Omental fat pad (tissue), 3 donors: ENCODE measurements at regions not wholly inside any gene's neighbourhood (a gene's known extent, or its start where the extent isn't known, plus 50 kb on each side); places are given as distances from the start of the nearest gene placed in this dataset.

Experiments used
- ATAC-seq: fragments of 150-250 bp; one replicate; pipeline ENCODE4 v1.9.1; 2016; ENCODE audit warnings: mild to moderate bottlenecking, moderate library complexity; ENCODE audit not compliant: low FRiP score
- DNase-seq: peaks from one replicate; pipeline ENCODE4 v3.0.0-alpha.2; 2019; ENCODE audit warnings: low spot score
- TF ChIP-seq, protein P1 (sequence below), 3 donors: fragments of 450-650 bp; IDR thresholded peaks; one replicate each; pipeline ENCODE4 v1.5.1; 2016 to 2017; ENCODE audit warnings: antibody characterized with exemption in 3 of 3, mild to moderate bottlenecking in 3 of 3, moderate library complexity in 2 of 3

DNA sequence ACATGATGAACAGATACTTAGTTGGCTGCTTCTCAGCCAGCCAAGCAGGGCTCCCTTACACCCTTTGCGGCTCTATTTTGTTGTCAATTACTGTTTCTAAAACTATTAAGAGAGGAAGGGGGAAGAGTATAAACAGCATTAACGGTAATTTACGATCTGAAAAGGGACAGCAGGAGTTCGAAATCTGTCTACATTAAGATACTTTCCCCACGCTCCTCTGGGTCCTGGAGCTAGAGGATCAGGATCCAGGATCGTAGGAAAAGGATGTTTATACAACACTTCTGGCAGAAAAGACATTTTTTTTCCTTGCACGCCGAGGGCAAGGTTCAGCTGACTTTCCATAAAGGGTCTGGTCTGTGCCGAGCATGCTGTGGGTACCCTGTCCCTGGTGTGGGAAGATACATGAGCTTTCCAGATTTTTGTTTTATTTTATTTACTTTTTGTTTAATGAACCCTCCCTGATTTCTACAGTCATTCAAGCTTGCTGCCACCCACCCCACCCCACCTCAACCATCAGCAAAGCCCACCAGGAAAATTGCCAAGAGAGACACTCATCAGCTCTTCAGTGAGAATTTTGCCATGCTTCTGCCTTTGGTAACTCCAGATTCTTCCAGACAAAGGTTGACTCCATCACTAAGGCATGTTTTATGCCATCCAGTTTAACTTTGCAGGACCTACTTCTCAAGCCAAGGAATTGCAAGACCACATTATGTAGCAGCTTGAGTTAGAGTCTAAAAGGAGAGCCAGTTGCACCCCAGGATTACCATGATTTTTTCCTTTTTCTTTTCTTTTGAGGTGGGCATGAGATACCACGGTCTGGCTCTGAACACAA, 188.1 kb downstream of the QDPR start:
- DNase-seq, result no peak
- ATAC-seq, result no peak
- TF ChIP-seq, protein P1, sequence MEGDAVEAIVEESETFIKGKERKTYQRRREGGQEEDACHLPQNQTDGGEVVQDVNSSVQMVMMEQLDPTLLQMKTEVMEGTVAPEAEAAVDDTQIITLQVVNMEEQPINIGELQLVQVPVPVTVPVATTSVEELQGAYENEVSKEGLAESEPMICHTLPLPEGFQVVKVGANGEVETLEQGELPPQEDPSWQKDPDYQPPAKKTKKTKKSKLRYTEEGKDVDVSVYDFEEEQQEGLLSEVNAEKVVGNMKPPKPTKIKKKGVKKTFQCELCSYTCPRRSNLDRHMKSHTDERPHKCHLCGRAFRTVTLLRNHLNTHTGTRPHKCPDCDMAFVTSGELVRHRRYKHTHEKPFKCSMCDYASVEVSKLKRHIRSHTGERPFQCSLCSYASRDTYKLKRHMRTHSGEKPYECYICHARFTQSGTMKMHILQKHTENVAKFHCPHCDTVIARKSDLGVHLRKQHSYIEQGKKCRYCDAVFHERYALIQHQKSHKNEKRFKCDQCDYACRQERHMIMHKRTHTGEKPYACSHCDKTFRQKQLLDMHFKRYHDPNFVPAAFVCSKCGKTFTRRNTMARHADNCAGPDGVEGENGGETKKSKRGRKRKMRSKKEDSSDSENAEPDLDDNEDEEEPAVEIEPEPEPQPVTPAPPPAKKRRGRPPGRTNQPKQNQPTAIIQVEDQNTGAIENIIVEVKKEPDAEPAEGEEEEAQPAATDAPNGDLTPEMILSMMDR (IDR thresholded peaks at IDR 0.05), result no peak

DNA sequence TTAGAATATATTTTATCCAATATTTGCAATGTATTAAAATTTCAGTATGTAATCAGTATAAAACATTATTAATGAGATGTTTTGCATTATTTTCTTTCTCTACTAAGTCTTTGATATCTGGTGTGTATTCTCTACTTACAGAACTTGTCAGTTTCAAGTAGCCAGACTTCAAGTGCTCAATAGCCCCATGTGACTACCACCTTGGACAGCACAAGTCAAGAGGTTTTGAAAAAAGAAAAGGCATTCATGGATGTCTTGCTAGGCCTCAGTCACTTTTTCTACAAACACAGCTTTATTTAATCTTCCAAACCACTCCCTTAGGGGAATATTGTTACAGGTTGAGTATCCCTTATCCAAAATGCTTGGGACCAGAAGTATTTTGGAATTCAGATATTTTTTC, 189.4 kb downstream of the QDPR start:
- ATAC-seq, result no peak
- TF ChIP-seq, protein P1 (IDR thresholded peaks at IDR 0.05), result no peak
- DNase-seq, result no peak

DNA sequence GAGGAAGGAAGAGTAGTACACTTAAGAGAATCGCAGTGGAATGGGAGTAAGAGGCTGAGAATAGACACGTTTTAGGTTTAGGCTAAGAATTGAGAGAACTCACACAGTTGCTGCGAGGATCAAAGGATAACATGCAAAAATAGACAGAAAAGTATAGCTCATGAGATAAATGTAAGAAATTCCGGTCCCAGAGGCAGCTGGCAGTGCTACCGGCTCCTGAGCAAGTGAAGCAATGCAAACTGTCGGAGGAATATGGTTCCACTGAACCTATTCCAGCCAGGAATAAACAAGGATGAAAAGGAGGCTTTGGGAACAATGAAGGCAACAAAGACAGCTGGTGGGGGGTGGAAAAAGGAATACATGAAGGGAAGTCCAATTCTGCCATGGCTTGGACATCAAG, 191.8 kb downstream of the QDPR start:
- no peak for ATAC-seq
- no peak for DNase-seq

DNA sequence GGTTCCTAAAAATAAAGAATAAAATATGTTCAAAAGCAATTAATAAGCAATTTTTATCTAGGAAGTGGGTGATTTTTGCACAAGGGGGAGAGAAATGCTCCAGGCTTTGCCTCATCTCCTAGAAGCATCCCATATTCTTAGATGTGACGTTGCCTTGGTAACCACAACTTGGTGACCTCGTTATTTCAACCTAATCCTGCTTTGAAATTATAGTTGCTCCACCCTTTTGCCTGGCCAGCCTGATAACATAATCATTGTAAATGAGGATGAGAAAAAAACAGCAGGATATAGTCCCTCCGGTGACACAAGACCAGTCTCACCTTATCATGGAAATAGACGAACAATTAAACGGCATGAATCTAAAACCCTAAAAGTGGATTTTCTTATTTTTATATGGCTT, 194.4 kb downstream of the QDPR start:
- ATAC-seq (no peak), DNase-seq (no peak)
- TF ChIP-seq, protein P1 (IDR thresholded peaks at IDR 0.05), result no peak

More for the DNA sequence above, 191.8 kb downstream of the QDPR start:
- TF ChIP-seq, protein P1 (IDR thresholded peaks at IDR 0.05), result no peak

DNA sequence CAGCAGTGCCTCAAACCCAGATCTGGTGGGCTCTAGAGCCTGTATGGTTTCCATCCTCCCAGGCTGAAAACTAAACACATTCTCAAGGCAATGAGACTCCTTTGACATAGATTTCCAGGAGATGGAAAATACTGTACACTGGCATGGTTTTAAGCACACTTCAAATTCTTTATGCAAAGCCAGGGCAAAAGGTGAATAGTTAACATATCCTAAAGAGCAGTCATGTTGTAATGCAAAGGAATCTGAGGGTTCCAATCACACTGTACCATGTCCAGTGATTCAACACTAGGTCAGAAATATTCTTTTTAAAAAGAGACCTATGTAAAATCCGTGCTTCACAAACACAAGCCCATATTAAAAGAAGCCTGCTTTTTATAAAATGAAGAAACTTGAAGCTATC, 195.3 kb downstream of the QDPR start:
- DNase-seq, result no peak
- TF ChIP-seq, protein P1 (IDR thresholded peaks at IDR 0.05), result no peak
- no peak for ATAC-seq

DNA sequence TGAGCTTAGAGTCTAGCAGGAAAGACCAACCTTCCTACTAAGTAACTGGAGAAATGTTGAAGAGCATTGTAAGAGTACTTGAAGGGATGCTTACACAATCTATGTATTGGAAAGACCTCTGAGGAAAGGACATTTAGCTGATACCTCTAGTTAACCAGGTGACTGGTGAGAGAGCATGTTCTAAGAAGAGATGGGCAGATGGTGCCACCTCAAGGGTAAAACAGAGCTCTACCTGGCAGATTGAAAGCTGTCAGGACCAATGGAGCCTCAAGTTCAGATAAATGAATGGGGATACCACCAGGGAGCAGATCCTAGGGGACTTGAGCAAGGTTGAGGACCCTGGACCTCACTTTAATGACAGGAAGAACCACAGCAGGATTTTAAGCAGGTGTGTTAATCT, 196.4 kb downstream of the QDPR start:
- TF ChIP-seq, protein P1 (IDR thresholded peaks at IDR 0.05), result no peak
- no peak for DNase-seq
- no peak for ATAC-seq

DNA sequence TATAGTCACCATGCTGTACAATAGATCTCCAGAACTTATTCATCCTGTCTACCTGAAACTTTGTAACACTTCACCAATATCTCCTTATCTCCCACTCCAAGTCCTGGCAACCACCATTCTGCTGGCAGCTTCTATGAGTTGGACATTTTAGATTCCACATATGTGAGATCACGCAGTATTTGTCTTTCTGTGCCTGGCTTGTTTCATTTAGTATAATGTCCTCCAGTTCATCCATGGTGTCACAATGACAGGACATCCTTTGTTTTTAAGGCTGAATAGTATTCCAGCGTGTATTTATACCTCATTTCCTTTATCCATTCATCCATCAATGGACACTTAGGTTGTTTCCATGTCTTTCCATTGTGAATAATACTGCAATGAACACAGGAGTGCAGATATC, 198.7 kb downstream of the QDPR start:
- no peak for ATAC-seq
- TF ChIP-seq, protein P1 (IDR thresholded peaks at IDR 0.05), result no peak
- no peak for DNase-seq
